Panc1 (cell line): ENCODE measurements at regions not wholly inside any gene's neighbourhood (a gene's known extent, or its start where the extent isn't known, plus 50 kb on each side); places are given as distances from the start of the nearest gene placed in this dataset.
"Not testable (repeated sequence)": the region's sequence is repeated elsewhere in the genome, so short reads cannot be mapped to it uniquely, and the experiment has no call there.

ENCODE experiments used
- POLR2AphosphoS5 ChIP-seq: IDR thresholded peaks from 2 replicates; pipeline ENCODE4 v1.6.1; 2012; ENCODE audit warnings: mild to moderate bottlenecking, low read depth, low read length, moderate library complexity
- SIN3A ChIP-seq: IDR thresholded peaks from 2 replicates; pipeline ENCODE4 v1.6.1; 2012; ENCODE audit warnings: low read depth, mild to moderate bottlenecking, low read length, moderate library complexity, borderline replicate concordance; ENCODE audit not compliant: insufficient read depth
- TCF7L2 ChIP-seq: IDR thresholded peaks from 2 replicates; pipeline ENCODE4 v1.6.1; 2011; ENCODE audit warnings: mild to moderate bottlenecking, low read depth, low read length, inconsistent platforms
- TF ChIP-seq, protein P1 (sequence below): fragments of 450-650 bp; IDR thresholded peaks from 2 replicates; pipeline ENCODE4 v1.5.1; 2017; ENCODE audit warnings: mild to moderate bottlenecking
- TF ChIP-seq, protein P2 (sequence below), 2 experiments: IDR thresholded peaks; 2 replicates each; pipeline ENCODE4 v1.6.1; 2011 to 2012; ENCODE audit warnings: low read depth in 2 of 2, control low read depth in 1 of 2, low read length in 1 of 2, mild to moderate bottlenecking in 1 of 2, moderate library complexity in 1 of 2; ENCODE audit not compliant: insufficient read depth in 1 of 2

DNA sequence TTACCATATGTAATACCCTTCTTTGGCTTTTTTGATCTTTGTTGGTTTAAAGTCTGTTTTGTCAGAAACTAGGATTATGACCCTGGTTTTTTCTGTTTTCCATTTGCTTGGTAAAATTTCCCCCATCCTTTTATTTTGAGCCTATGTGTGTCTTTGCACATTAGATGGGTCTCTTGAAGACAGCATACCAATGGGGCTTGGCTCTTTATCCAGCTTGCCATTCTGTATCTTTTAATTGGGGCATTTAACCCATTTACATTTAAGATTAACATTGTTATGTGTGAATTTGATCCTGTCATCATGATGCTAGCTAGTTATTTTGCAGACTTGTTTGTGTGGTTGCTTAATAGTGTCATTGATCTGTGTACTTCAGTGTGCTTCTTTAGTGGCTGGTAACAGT lies 103.1 kb upstream of the PHF24 start:
- TF ChIP-seq, protein P1, sequence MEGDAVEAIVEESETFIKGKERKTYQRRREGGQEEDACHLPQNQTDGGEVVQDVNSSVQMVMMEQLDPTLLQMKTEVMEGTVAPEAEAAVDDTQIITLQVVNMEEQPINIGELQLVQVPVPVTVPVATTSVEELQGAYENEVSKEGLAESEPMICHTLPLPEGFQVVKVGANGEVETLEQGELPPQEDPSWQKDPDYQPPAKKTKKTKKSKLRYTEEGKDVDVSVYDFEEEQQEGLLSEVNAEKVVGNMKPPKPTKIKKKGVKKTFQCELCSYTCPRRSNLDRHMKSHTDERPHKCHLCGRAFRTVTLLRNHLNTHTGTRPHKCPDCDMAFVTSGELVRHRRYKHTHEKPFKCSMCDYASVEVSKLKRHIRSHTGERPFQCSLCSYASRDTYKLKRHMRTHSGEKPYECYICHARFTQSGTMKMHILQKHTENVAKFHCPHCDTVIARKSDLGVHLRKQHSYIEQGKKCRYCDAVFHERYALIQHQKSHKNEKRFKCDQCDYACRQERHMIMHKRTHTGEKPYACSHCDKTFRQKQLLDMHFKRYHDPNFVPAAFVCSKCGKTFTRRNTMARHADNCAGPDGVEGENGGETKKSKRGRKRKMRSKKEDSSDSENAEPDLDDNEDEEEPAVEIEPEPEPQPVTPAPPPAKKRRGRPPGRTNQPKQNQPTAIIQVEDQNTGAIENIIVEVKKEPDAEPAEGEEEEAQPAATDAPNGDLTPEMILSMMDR = not testable (repeated sequence)
- TF ChIP-seq, protein P2, sequence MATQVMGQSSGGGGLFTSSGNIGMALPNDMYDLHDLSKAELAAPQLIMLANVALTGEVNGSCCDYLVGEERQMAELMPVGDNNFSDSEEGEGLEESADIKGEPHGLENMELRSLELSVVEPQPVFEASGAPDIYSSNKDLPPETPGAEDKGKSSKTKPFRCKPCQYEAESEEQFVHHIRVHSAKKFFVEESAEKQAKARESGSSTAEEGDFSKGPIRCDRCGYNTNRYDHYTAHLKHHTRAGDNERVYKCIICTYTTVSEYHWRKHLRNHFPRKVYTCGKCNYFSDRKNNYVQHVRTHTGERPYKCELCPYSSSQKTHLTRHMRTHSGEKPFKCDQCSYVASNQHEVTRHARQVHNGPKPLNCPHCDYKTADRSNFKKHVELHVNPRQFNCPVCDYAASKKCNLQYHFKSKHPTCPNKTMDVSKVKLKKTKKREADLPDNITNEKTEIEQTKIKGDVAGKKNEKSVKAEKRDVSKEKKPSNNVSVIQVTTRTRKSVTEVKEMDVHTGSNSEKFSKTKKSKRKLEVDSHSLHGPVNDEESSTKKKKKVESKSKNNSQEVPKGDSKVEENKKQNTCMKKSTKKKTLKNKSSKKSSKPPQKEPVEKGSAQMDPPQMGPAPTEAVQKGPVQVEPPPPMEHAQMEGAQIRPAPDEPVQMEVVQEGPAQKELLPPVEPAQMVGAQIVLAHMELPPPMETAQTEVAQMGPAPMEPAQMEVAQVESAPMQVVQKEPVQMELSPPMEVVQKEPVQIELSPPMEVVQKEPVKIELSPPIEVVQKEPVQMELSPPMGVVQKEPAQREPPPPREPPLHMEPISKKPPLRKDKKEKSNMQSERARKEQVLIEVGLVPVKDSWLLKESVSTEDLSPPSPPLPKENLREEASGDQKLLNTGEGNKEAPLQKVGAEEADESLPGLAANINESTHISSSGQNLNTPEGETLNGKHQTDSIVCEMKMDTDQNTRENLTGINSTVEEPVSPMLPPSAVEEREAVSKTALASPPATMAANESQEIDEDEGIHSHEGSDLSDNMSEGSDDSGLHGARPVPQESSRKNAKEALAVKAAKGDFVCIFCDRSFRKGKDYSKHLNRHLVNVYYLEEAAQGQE (IDR thresholded peaks at IDR 0.05; ENCODE audit: insufficient read depth in 1 of 2, low read depth in 2 of 2, low read length in 1 of 2) = not testable (repeated sequence)
- not testable (repeated sequence) for TF ChIP-seq SIN3A, TCF7L2, POLR2AphosphoS5
